NOMO-1 treated with DMSO at 0.1 percent for 48 hours (cell line): ENCODE measurements at regions not wholly inside any gene's neighbourhood (a gene's known extent, or its start where the extent isn't known, plus 50 kb on each side); places are given as distances from the start of the nearest gene placed in this dataset.

Experiments
- DNase-seq: peaks from one replicate; lab custom pipeline; 2025; ENCODE audit not compliant: unreplicated experiment; lab: John Stamatoyannopoulos, UW

- DNase-seq = no peak
These were observed 647.6 kb downstream of the BRD1 start for GRCh38 chr22:49179886-49180682.

GRCh38 chr22:49179175-49179574 is 648.5 kb downstream of the BRD1 start:
- DNase-seq = no peak

- DNase-seq = no peak
These were observed 649.2 kb downstream of the BRD1 start for GRCh38 chr22:49178246-49179005.

- no peak for DNase-seq
These were observed 650.0 kb downstream of the BRD1 start for GRCh38 chr22:49177666-49178065.

GRCh38 chr22:49176956-49177355 is 650.7 kb downstream of the BRD1 start:
- DNase-seq = no peak

- no peak for DNase-seq
These were observed 657.6 kb downstream of the BRD1 start for GRCh38 chr22:49170053-49170452.

GRCh38 chr22:49169074-49169744 is 658.5 kb downstream of the BRD1 start:
- DNase-seq = no peak

- DNase-seq = no peak
These were observed 659.4 kb downstream of the BRD1 start for GRCh38 chr22:49168219-49168813.

GRCh38 chr22:49166746-49167145 is 660.9 kb downstream of the BRD1 start:
- no peak for DNase-seq

- no peak for DNase-seq
These were observed 661.5 kb downstream of the BRD1 start for GRCh38 chr22:49166211-49166610.

- no peak for DNase-seq
These were observed 662.8 kb downstream of the BRD1 start for GRCh38 chr22:49164773-49165320.

- DNase-seq = no peak
These were observed 663.5 kb downstream of the BRD1 start for GRCh38 chr22:49163960-49164690.

GRCh38 chr22:49163258-49163959 is 664.3 kb downstream of the BRD1 start:
- DNase-seq = no peak

GRCh38 chr22:49162841-49163240 is 664.8 kb downstream of the BRD1 start:
- no peak for DNase-seq

- DNase-seq = no peak
These were observed 666.4 kb downstream of the BRD1 start for GRCh38 chr22:49161002-49161850.

GRCh38 chr22:49160261-49161001 is 667.2 kb downstream of the BRD1 start:
- DNase-seq = no peak

- no peak for DNase-seq
These were observed 668.0 kb downstream of the BRD1 start for GRCh38 chr22:49159711-49160110.
